GM12873 (cell line): ENCODE measurements at regions not wholly inside any gene's neighbourhood (a gene's known extent, or its start where the extent isn't known, plus 50 kb on each side); places are given as distances from the start of the nearest gene placed in this dataset.

Experiments
- TF ChIP-seq, protein P1 (sequence below): IDR thresholded peaks from 2 replicates; pipeline ENCODE4 v1.5.1; 2012; ENCODE audit warnings: low read depth, mild to moderate bottlenecking, moderate library complexity, low read length, control low read depth; ENCODE audit not compliant: insufficient read depth; ENCODE audit errors: missing control alignments

DNA sequence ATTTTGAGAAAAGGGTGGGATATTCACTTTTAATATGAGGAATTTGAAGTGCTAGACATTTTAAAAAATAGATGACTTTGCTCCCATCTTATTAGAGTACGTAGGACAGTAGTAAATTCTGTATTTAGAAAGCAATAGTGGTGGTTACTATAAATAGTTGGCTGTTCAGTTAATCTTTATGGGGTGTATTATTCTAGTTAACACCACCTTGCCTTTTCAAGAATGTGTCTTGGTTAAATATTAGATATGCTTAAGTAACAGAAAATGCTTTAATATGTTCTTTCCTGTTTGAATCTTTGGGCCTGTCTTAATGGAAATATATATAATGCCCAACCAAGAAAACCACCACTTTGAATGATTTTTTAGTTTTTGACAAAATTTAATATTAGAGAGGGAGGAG is 608.7 kb upstream of the FAM174A start:
- TF ChIP-seq, protein P1, sequence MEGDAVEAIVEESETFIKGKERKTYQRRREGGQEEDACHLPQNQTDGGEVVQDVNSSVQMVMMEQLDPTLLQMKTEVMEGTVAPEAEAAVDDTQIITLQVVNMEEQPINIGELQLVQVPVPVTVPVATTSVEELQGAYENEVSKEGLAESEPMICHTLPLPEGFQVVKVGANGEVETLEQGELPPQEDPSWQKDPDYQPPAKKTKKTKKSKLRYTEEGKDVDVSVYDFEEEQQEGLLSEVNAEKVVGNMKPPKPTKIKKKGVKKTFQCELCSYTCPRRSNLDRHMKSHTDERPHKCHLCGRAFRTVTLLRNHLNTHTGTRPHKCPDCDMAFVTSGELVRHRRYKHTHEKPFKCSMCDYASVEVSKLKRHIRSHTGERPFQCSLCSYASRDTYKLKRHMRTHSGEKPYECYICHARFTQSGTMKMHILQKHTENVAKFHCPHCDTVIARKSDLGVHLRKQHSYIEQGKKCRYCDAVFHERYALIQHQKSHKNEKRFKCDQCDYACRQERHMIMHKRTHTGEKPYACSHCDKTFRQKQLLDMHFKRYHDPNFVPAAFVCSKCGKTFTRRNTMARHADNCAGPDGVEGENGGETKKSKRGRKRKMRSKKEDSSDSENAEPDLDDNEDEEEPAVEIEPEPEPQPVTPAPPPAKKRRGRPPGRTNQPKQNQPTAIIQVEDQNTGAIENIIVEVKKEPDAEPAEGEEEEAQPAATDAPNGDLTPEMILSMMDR, result no peak

DNA sequence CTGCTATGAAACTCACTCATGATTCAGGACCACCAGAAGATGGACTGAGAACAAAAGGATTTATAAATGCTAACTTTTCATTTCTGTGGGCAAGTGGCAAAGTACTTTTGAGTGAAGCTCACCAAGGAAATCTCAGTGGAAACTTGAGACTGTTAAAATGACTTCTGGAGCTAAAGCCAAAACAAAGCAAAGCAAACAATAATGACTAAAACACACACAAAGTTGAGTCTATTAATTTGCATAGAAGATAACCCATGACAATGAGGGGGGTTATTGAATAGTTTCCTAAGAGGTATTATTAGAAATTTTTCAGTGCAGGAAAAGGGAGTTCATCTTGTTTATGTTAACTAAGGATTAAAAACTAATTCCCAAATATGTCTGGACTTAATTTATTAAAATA is 612.8 kb upstream of the FAM174A start:
- TF ChIP-seq, protein P1, result no peak

GRCh38 chr5:99911971-99912370 is 623.2 kb upstream of the FAM174A start:
- TF ChIP-seq, protein P1, result peak; percentile 22

GRCh38 chr5:99906776-99907175 is 628.4 kb upstream of the FAM174A start:
- TF ChIP-seq, protein P1, result no peak

GRCh38 chr5:99901972-99902371 is 633.2 kb upstream of the FAM174A start:
- TF ChIP-seq, protein P1, result no peak

- TF ChIP-seq, protein P1, result no peak
Observed at GRCh38 chr5:99900302-99900852, 634.8 kb upstream of the FAM174A start.

DNA sequence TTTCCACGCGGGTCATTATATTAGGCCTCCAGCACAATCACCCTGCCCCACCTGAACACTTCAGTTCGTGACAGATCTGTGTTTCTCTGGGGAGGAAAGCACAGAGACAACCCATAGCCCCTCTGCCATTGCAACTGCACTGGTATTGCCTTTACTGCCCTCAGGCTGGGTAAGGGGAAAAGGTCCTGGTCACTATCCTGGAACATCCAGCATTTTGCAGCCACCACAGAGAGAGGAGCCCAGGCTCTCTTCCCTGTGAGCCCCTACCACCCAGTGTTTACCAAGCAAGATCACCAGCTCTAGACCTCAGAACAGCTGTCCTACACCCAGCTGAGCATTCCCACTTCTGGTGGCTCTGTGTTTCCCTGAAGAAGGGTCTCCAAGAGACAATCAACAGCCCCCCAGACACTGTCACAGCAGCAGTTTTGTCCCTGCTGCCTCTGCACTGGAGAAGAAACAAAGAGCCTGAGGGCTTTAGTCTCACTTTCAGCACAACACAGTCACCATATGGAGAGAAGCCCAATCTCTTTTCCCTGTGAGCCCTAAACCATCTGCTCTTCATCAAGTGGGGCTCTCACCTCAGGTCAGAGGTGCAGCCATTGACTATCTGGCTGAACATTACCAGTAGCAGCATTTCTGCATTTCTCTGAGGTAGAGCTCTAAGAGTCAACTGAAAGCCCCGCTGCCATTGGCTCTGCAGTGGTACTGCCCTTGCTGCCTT is 655.2 kb upstream of the FAM174A start:
- TF ChIP-seq, protein P1, result no peak
